AG04449 (cell line): ENCODE measurements at regions not wholly inside any gene's neighbourhood (a gene's known extent, or its start where the extent isn't known, plus 50 kb on each side); places are given as distances from the start of the nearest gene placed in this dataset.

Source experiments
- CTCF ChIA-PET: fragments of 350-600 bp; formaldehyde crosslinking; extraction: SDS; loops from one replicate; lab custom pipeline; 2021; ENCODE audit warnings: antibody characterized with exemption; lab: Yijun Ruan, JAX
- POLR2A ChIA-PET: fragments of 400-600, 350-600 bp; formaldehyde crosslinking; extraction: SDS; loops from one replicate; lab custom pipeline; 2020; ENCODE audit warnings: antibody characterized with exemption, inconsistent platforms; lab: Yijun Ruan, JAX
- DNase-seq: peaks from one replicate; pipeline ENCODE4 v3.0.0-alpha.2; 2010; ENCODE audit warnings: low read depth, low spot score
- H3K4me3 ChIP-seq: 2 replicates; pipeline ENCODE4 v1.5.1; 2011; ENCODE audit warnings: low read depth, mild to moderate bottlenecking, control low read depth, low read length
- CTCF ChIP-seq: IDR thresholded peaks from one replicate; pipeline ENCODE4 v1.5.1; 2011; ENCODE audit warnings: mild to moderate bottlenecking, moderate library complexity, low read length, control low read depth, inconsistent platforms; ENCODE audit not compliant: insufficient read depth; ENCODE audit errors: missing control alignments

- no peak overlapping the region for H3K4me3 ChIP-seq
- ChIA-PET POLR2A (no interaction called here), CTCF (no interaction called here)
Observed at GRCh38 chr6:122524056-122524455, 52.4 kb upstream of the SERINC1 start.

GRCh38 chr6:122530440-122531046, 58.9 kb upstream of the SERINC1 start:
- DNase-seq, result peak; percentile 31
- ChIA-PET CTCF (interaction anchor here (0.6 to 8.0 kb wide), 31 partner anchors 9 to 309 kb away, joined by 3 to 139 read pairs (median 4); partner anchors contain the start of genes HSF2 and SERINC1), POLR2A (no interaction called here)
- no peak overlapping the region for H3K4me3 ChIP-seq
- TF ChIP-seq CTCF, result peak; percentile 75

More at GRCh38 chr6:122524056-122524455, 52.4 kb upstream of the SERINC1 start:
- no peak for TF ChIP-seq CTCF
- no peak for DNase-seq

DNA sequence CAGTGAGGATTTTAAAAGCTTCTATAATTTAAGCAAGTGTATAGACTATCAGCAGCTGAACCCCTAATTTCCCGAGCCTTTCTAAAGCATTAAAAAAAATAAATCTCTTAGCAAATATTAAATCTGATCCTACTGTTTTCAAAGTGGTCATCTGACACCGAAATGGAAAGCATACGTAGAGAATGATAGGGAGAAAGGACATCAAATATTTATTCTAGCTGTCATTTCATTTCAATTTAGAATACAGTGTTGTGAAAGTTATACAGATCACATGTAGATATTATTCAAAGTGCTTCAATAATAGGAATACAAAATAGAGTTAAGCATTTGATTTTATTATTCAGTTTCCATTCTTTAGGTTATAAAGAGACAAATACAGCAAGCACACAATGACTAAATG, 61.9 kb upstream of the PKIB start:
- no peak overlapping the region for H3K4me3 ChIP-seq
- ChIA-PET POLR2A (no interaction called here), CTCF (interaction anchor here (2.7 kb wide), 1 partner anchor 17 kb away, joined by 7 read pairs; no protein-coding TSS in a partner anchor)
- no peak for DNase-seq
- no peak for TF ChIP-seq CTCF

- H3K4me3 ChIP-seq, result no peak overlapping the region
- TF ChIP-seq CTCF, result no peak
- no peak for DNase-seq
- CTCF ChIA-PET, result no interaction called here
- POLR2A ChIA-PET, result no interaction called here
Observed at GRCh38 chr6:122548820-122549219, 61.4 kb upstream of the PKIB start.

GRCh38 chr6:122553697-122554096, 56.5 kb upstream of the PKIB start:
- no peak overlapping the region for H3K4me3 ChIP-seq
- TF ChIP-seq CTCF, result no peak
- DNase-seq, result no peak
- CTCF ChIA-PET, result no interaction called here
- POLR2A ChIA-PET, result interaction anchor here (0.6 kb wide), 1 partner anchor 418 kb away, joined by 3 read pairs; no protein-coding TSS in a partner anchor

- TF ChIP-seq CTCF, result no peak
- ChIA-PET POLR2A (no interaction called here), CTCF (no interaction called here)
- no peak for DNase-seq
- H3K4me3 ChIP-seq, result no peak overlapping the region
Observed at GRCh38 chr6:122555561-122555960, 54.6 kb upstream of the PKIB start.
